ENCODE measurements at regions not wholly inside any gene's neighbourhood (a gene's known extent, or its start where the extent isn't known, plus 50 kb on each side); places are given as distances from the start of the nearest gene placed in this dataset.

- TF ChIP-seq, protein P1, sequence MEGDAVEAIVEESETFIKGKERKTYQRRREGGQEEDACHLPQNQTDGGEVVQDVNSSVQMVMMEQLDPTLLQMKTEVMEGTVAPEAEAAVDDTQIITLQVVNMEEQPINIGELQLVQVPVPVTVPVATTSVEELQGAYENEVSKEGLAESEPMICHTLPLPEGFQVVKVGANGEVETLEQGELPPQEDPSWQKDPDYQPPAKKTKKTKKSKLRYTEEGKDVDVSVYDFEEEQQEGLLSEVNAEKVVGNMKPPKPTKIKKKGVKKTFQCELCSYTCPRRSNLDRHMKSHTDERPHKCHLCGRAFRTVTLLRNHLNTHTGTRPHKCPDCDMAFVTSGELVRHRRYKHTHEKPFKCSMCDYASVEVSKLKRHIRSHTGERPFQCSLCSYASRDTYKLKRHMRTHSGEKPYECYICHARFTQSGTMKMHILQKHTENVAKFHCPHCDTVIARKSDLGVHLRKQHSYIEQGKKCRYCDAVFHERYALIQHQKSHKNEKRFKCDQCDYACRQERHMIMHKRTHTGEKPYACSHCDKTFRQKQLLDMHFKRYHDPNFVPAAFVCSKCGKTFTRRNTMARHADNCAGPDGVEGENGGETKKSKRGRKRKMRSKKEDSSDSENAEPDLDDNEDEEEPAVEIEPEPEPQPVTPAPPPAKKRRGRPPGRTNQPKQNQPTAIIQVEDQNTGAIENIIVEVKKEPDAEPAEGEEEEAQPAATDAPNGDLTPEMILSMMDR (IDR thresholded peaks at IDR 0.05), result no peak
- no peak for TF ChIP-seq POLR2A (IDR thresholded peaks at IDR 0.05)
Measured at GRCh38 chr4:100609810-100610209, 92.0 kb upstream of the EMCN start.
